ENCODE measurements at regions not wholly inside any gene's neighbourhood (a gene's known extent, or its start where the extent isn't known, plus 50 kb on each side); places are given as distances from the start of the nearest gene placed in this dataset.

GRCh38 chr2:16040271-16041010, 100.1 kb downstream of the MYCN start:
- no peak overlapping the region for H3K27ac ChIP-seq (ENCODE audit: low read depth, low read length, poor library complexity, severe bottlenecking)
- TF ChIP-seq EZH2 (IDR thresholded peaks at IDR 0.05; ENCODE audit: borderline replicate concordance, low read length), result no peak
- no peak for TF ChIP-seq CTCF (IDR thresholded peaks at IDR 0.05; ENCODE audit: low read length)
- H3K36me3 ChIP-seq (ENCODE audit: insufficient read depth, low read length), result no peaks in the 10 kb centered on the region
- no peaks in the 10 kb centered on the region for H3K9me3 ChIP-seq (ENCODE audit: low read length)
- H3K9me2 ChIP-seq (ENCODE audit: low read depth, low read length), result no peaks in the 10 kb centered on the region
- H3F3A ChIP-seq (ENCODE audit: insufficient read depth, low read length), result no peaks in the 10 kb centered on the region
- H3K79me2 ChIP-seq (ENCODE audit: insufficient read depth, low read length), result no peaks in the 10 kb centered on the region
- no peak overlapping the region for H3K4me2 ChIP-seq (ENCODE audit: low read length)
- H3K4me1 ChIP-seq (ENCODE audit: insufficient read depth, low read length, severe bottlenecking), result no peaks in the 10 kb centered on the region
- no peaks in the 10 kb centered on the region for H4K20me1 ChIP-seq (ENCODE audit: insufficient read depth, low read length)
- H2AFZ ChIP-seq (ENCODE audit: low read length), result no peak overlapping the region
- H3K9ac ChIP-seq (ENCODE audit: low read length), result no peak overlapping the region
- H3K27me3 ChIP-seq (ENCODE audit: insufficient read depth, low read length), result no peaks in the 10 kb centered on the region
- H3K4me3 ChIP-seq (ENCODE audit: low read depth, low read length, poor library complexity, severe bottlenecking), result no peak overlapping the region

- Histone ChIP-seq H3K9ac (ENCODE audit: low read length) (no peak overlapping the region), H3K27ac (ENCODE audit: low read depth, low read length, poor library complexity, severe bottlenecking) (no peak overlapping the region), H3K4me1 (ENCODE audit: insufficient read depth, low read length, severe bottlenecking) (no peaks in the 10 kb centered on the region), H4K20me1 (ENCODE audit: insufficient read depth, low read length) (no peaks in the 10 kb centered on the region), H3K36me3 (ENCODE audit: insufficient read depth, low read length) (no peaks in the 10 kb centered on the region), H3K9me2 (ENCODE audit: low read depth, low read length) (no peaks in the 10 kb centered on the region), H3K4me3 (ENCODE audit: low read depth, low read length, poor library complexity, severe bottlenecking) (no peak overlapping the region), H3F3A (ENCODE audit: insufficient read depth, low read length) (no peaks in the 10 kb centered on the region), H2AFZ (ENCODE audit: low read length) (no peak overlapping the region), H3K4me2 (ENCODE audit: low read length) (no peak overlapping the region), H3K27me3 (ENCODE audit: insufficient read depth, low read length) (no peaks in the 10 kb centered on the region), H3K79me2 (ENCODE audit: insufficient read depth, low read length) (no peaks in the 10 kb centered on the region), H3K9me3 (ENCODE audit: low read length) (no peaks in the 10 kb centered on the region)
- TF ChIP-seq EZH2 (IDR thresholded peaks at IDR 0.05; ENCODE audit: borderline replicate concordance, low read length) (no peak), CTCF (IDR thresholded peaks at IDR 0.05; ENCODE audit: low read length) (no peak)
Measured at GRCh38 chr2:16039823-16040222, 99.5 kb downstream of the MYCN start.

- no peaks in the 10 kb centered on the region for H3K4me1 ChIP-seq (ENCODE audit: insufficient read depth, low read length, severe bottlenecking)
- H3K4me3 ChIP-seq (ENCODE audit: low read depth, low read length, poor library complexity, severe bottlenecking), result no peak overlapping the region
- H4K20me1 ChIP-seq (ENCODE audit: insufficient read depth, low read length), result no peaks in the 10 kb centered on the region
- TF ChIP-seq EZH2 (IDR thresholded peaks at IDR 0.05; ENCODE audit: borderline replicate concordance, low read length), result no peak
- no peak for TF ChIP-seq CTCF (IDR thresholded peaks at IDR 0.05; ENCODE audit: low read length)
- H3K36me3 ChIP-seq (ENCODE audit: insufficient read depth, low read length), result no peaks in the 10 kb centered on the region
- H2AFZ ChIP-seq (ENCODE audit: low read length), result no peak overlapping the region
- no peak overlapping the region for H3K27ac ChIP-seq (ENCODE audit: low read depth, low read length, poor library complexity, severe bottlenecking)
- no peaks in the 10 kb centered on the region for H3K9me3 ChIP-seq (ENCODE audit: low read length)
- H3K79me2 ChIP-seq (ENCODE audit: insufficient read depth, low read length), result no peaks in the 10 kb centered on the region
- no peak overlapping the region for H3K9ac ChIP-seq (ENCODE audit: low read length)
- no peaks in the 10 kb centered on the region for H3F3A ChIP-seq (ENCODE audit: insufficient read depth, low read length)
- H3K4me2 ChIP-seq (ENCODE audit: low read length), result no peak overlapping the region
- H3K9me2 ChIP-seq (ENCODE audit: low read depth, low read length), result no peaks in the 10 kb centered on the region
- H3K27me3 ChIP-seq (ENCODE audit: insufficient read depth, low read length), result no peaks in the 10 kb centered on the region
Measured at GRCh38 chr2:16039055-16039454, 98.7 kb downstream of the MYCN start.
